ENCODE measurements at regions not wholly inside any gene's neighbourhood (a gene's known extent, or its start where the extent isn't known, plus 50 kb on each side); places are given as distances from the start of the nearest gene placed in this dataset.

DNA sequence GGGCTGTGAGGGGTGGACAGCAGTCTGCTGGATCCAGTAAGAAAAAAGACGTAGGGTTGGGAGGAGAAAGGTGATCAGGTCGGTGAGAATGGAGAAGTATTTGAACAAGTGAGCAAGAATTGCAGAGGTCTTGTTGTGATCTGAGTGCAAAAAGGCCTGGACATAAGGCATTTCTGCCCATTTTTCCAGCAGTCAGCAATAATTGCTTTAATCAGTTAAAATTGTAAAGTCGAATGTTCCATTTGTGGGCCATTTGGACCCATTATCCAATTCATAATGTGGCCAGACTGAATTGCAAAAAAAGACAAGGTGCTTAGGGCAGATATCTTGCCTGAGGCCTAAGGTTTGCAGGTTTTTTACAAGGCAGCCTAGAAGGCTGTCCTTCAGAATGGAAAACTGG lies 86.1 kb downstream of the ZNF737 start:
- CTCF ChIA-PET = no interaction called here
- H4K20me1 ChIP-seq (ENCODE audit: insufficient read depth) = no peaks in the 10 kb centered on the region
- H3K4me3 ChIP-seq (ENCODE audit: low read depth in 2 of 2, low read length in 1 of 2) = no peak overlapping the region
- H3F3A ChIP-seq (replicated peaks; ENCODE audit: insufficient read depth) = no peaks in the 10 kb centered on the region
- POLR2A ChIA-PET = no interaction called here
- no peaks in the 10 kb centered on the region for H3K9me3 ChIP-seq
- no peaks in the 10 kb centered on the region for H3K4me1 ChIP-seq (ENCODE audit: control insufficient read depth in 1 of 2, insufficient read depth in 2 of 2, low read depth in 1 of 2, low read length in 1 of 2)
- no peak for TF ChIP-seq RXRA (IDR thresholded peaks at IDR 0.05; ENCODE audit: borderline replicate concordance, low read depth)
- no peak for TF ChIP-seq RAD21 (IDR thresholded peaks at IDR 0.05; ENCODE audit: low read length)
- TF ChIP-seq, protein P1, sequence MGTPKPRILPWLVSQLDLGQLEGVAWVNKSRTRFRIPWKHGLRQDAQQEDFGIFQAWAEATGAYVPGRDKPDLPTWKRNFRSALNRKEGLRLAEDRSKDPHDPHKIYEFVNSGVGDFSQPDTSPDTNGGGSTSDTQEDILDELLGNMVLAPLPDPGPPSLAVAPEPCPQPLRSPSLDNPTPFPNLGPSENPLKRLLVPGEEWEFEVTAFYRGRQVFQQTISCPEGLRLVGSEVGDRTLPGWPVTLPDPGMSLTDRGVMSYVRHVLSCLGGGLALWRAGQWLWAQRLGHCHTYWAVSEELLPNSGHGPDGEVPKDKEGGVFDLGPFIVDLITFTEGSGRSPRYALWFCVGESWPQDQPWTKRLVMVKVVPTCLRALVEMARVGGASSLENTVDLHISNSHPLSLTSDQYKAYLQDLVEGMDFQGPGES (IDR thresholded peaks at IDR 0.05; ENCODE audit: low read depth, low read length) = no peak
- no peak for TF ChIP-seq GATA2 (CRISPR knock-in tag; IDR thresholded peaks at IDR 0.05)
- TF ChIP-seq CHD2 (IDR thresholded peaks at IDR 0.05; ENCODE audit: low read length, partially characterized antibody) = no peak
- TF ChIP-seq, protein P2, sequence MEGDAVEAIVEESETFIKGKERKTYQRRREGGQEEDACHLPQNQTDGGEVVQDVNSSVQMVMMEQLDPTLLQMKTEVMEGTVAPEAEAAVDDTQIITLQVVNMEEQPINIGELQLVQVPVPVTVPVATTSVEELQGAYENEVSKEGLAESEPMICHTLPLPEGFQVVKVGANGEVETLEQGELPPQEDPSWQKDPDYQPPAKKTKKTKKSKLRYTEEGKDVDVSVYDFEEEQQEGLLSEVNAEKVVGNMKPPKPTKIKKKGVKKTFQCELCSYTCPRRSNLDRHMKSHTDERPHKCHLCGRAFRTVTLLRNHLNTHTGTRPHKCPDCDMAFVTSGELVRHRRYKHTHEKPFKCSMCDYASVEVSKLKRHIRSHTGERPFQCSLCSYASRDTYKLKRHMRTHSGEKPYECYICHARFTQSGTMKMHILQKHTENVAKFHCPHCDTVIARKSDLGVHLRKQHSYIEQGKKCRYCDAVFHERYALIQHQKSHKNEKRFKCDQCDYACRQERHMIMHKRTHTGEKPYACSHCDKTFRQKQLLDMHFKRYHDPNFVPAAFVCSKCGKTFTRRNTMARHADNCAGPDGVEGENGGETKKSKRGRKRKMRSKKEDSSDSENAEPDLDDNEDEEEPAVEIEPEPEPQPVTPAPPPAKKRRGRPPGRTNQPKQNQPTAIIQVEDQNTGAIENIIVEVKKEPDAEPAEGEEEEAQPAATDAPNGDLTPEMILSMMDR (IDR thresholded peaks at IDR 0.05) = no peak
- TF ChIP-seq TCF12 (IDR thresholded peaks at IDR 0.05) = no peak
- TF ChIP-seq, protein P3, sequence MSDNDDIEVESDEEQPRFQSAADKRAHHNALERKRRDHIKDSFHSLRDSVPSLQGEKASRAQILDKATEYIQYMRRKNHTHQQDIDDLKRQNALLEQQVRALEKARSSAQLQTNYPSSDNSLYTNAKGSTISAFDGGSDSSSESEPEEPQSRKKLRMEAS (IDR thresholded peaks at IDR 0.05; ENCODE audit: low read depth) = no peak
- no peak for TF ChIP-seq TEAD4 (IDR thresholded peaks at IDR 0.05; ENCODE audit: borderline replicate concordance, insufficient read depth)
- TF ChIP-seq, protein P4, sequence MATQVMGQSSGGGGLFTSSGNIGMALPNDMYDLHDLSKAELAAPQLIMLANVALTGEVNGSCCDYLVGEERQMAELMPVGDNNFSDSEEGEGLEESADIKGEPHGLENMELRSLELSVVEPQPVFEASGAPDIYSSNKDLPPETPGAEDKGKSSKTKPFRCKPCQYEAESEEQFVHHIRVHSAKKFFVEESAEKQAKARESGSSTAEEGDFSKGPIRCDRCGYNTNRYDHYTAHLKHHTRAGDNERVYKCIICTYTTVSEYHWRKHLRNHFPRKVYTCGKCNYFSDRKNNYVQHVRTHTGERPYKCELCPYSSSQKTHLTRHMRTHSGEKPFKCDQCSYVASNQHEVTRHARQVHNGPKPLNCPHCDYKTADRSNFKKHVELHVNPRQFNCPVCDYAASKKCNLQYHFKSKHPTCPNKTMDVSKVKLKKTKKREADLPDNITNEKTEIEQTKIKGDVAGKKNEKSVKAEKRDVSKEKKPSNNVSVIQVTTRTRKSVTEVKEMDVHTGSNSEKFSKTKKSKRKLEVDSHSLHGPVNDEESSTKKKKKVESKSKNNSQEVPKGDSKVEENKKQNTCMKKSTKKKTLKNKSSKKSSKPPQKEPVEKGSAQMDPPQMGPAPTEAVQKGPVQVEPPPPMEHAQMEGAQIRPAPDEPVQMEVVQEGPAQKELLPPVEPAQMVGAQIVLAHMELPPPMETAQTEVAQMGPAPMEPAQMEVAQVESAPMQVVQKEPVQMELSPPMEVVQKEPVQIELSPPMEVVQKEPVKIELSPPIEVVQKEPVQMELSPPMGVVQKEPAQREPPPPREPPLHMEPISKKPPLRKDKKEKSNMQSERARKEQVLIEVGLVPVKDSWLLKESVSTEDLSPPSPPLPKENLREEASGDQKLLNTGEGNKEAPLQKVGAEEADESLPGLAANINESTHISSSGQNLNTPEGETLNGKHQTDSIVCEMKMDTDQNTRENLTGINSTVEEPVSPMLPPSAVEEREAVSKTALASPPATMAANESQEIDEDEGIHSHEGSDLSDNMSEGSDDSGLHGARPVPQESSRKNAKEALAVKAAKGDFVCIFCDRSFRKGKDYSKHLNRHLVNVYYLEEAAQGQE (IDR thresholded peaks at IDR 0.05; ENCODE audit: low read depth, low read length) = no peak
- TF ChIP-seq YY1 (IDR thresholded peaks at IDR 0.05; ENCODE audit: low read depth) = no peak
- no peak for TF ChIP-seq SIN3A (IDR thresholded peaks at IDR 0.05; ENCODE audit: borderline replicate concordance, low read depth, low read length)
- TF ChIP-seq, protein P5, sequence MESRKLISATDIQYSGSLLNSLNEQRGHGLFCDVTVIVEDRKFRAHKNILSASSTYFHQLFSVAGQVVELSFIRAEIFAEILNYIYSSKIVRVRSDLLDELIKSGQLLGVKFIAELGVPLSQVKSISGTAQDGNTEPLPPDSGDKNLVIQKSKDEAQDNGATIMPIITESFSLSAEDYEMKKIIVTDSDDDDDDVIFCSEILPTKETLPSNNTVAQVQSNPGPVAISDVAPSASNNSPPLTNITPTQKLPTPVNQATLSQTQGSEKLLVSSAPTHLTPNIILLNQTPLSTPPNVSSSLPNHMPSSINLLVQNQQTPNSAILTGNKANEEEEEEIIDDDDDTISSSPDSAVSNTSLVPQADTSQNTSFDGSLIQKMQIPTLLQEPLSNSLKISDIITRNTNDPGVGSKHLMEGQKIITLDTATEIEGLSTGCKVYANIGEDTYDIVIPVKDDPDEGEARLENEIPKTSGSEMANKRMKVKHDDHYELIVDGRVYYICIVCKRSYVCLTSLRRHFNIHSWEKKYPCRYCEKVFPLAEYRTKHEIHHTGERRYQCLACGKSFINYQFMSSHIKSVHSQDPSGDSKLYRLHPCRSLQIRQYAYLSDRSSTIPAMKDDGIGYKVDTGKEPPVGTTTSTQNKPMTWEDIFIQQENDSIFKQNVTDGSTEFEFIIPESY (IDR thresholded peaks at IDR 0.05; ENCODE audit: borderline replicate concordance, low read depth) = no peak
- TF ChIP-seq EP300 (IDR thresholded peaks at IDR 0.05; ENCODE audit: borderline replicate concordance in 1 of 2, low read depth in 1 of 2, low read length in 1 of 2) = no peak
- no peak for TF ChIP-seq RCOR1 (IDR thresholded peaks at IDR 0.05; ENCODE audit: low read length)
- no peak for TF ChIP-seq POLR2AphosphoS5 (IDR thresholded peaks at IDR 0.05; ENCODE audit: low read depth, low read length)
- TF ChIP-seq FOXJ3 (CRISPR knock-in tag; IDR thresholded peaks at IDR 0.05) = no peak
- H2AFZ ChIP-seq (ENCODE audit: low read depth) = no peak overlapping the region
- 9% methylated on average over 3 of the region's 3 CpGs for WGBS (ENCODE audit: low lambda C conversion rate)
- H3K9ac ChIP-seq = no peak overlapping the region
- H3K9me2 ChIP-seq = no peaks in the 10 kb centered on the region
- no peak overlapping the region for H3K27ac ChIP-seq (ENCODE audit: low read depth in 2 of 2, low read length in 1 of 2)
- DNase-seq = no peak
- H3K36me3 ChIP-seq (replicated peaks in 1 of 2; ENCODE audit: control insufficient read depth in 1 of 2, insufficient read depth in 2 of 2, low read length in 1 of 2) = no peaks in the 10 kb centered on the region
- H3K79me2 ChIP-seq (ENCODE audit: insufficient read depth) = no peaks in the 10 kb centered on the region
- H3K4me2 ChIP-seq = no peak overlapping the region
- no peaks in the 10 kb centered on the region for H3K27me3 ChIP-seq (ENCODE audit: insufficient read depth)

All from SK-N-SH (cell line).